ENCODE measurements at regions not wholly inside any gene's neighbourhood (a gene's known extent, or its start where the extent isn't known, plus 50 kb on each side); places are given as distances from the start of the nearest gene placed in this dataset. TPM values are rescaled to one million over a fixed set of nuclear protein-coding genes. Genes with fewer than 3 reads are reported as not detected.

- H3K4me3 ChIP-seq, result no peak overlapping the region
- no peak for ATAC-seq
- H3K36me3 ChIP-seq (replicated peaks in 1 of 2; ENCODE audit: insufficient read depth in 1 of 2, low read depth in 2 of 2), result no peaks in the 10 kb centered on the region
- 80 to 81% methylated on average over 3 of the region's 3 CpGs for WGBS, 2 donors
- H3K27me3 ChIP-seq, result no peaks in the 10 kb centered on the region
- no peak for DNase-seq
- no peak for TF ChIP-seq POLR2A (IDR thresholded peaks at IDR 0.05)
- no peak for TF ChIP-seq CTCF (IDR thresholded peaks at IDR 0.05)
- H3K27ac ChIP-seq, result no peak overlapping the region
- intact Hi-C loops (cut with DNase I), result no loop called here
- H3K4me1 ChIP-seq, result no peaks in the 10 kb centered on the region
- no peaks in the 10 kb centered on the region for H3K9me3 ChIP-seq
Observed at GRCh38 chr2:75764611-75765010, 53.9 kb upstream of the GCFC2 start.

Small RNA genes in the stretch of these regions (small RNA-seq; reads per million reads assigned to genes)
- gene RN7SKP164, result not detected
